Small intestine (tissue), 7 donors: ENCODE measurements at regions not wholly inside any gene's neighbourhood (a gene's known extent, or its start where the extent isn't known, plus 50 kb on each side); places are given as distances from the start of the nearest gene placed in this dataset.
"Not testable (repeated sequence)": the region's sequence is repeated elsewhere in the genome, so short reads cannot be mapped to it uniquely, and the experiment has no call there.

Experiments used
- DNase-seq, 2 donors: peaks; one replicate each; pipeline versions ENCODE4 v3.0.0 to v3.0.0-alpha.2; 2013
- FAIRE-seq: peaks from 2 replicates; lab custom pipeline; 2012; peaks lifted over from hg19 to GRCh38; lab: Jason Lieb, UNC
- H3K27ac ChIP-seq, 3 donors: one replicate each; pipeline ENCODE4 v1.5.1; 2013; ENCODE audit warnings: low read length in 2 of 3, mild to moderate bottlenecking in 2 of 3, control low read depth in 1 of 3, inconsistent platforms in 1 of 3, low read depth in 1 of 3, moderate library complexity in 1 of 3
- H3K27me3 ChIP-seq, 3 donors: one replicate each; pipeline ENCODE4 v1.6.1; 2013; ENCODE audit warnings: low read length in 3 of 3, inconsistent platforms in 1 of 3; ENCODE audit not compliant: control insufficient read depth in 3 of 3, insufficient read depth in 3 of 3
- H3K36me3 ChIP-seq, 3 donors: one replicate each; pipeline ENCODE4 v1.6.1; 2013; ENCODE audit warnings: low read length in 3 of 3, inconsistent platforms in 1 of 3, low read depth in 1 of 3, mild to moderate bottlenecking in 1 of 3, moderate library complexity in 1 of 3; ENCODE audit not compliant: control insufficient read depth in 3 of 3, insufficient read depth in 2 of 3
- H3K4me1 ChIP-seq, 3 donors: one replicate each; pipeline ENCODE4 v1.6.1; 2013; ENCODE audit warnings: low read length in 2 of 3, inconsistent platforms in 1 of 3, low read depth in 1 of 3, mild to moderate bottlenecking in 1 of 3, moderate library complexity in 1 of 3; ENCODE audit not compliant: control insufficient read depth in 3 of 3, insufficient read depth in 2 of 3
- H3K4me3 ChIP-seq, 3 donors: one replicate each; pipeline ENCODE4 v1.5.1; 2013; ENCODE audit warnings: low read length in 3 of 3, control low read depth in 1 of 3, inconsistent platforms in 1 of 3, low read depth in 1 of 3, mild to moderate bottlenecking in 1 of 3, moderate library complexity in 1 of 3
- H3K9me3 ChIP-seq, 2 donors: one replicate each; pipeline ENCODE4 v1.6.1; 2013; ENCODE audit warnings: low read depth in 1 of 2, low read length in 1 of 2; ENCODE audit not compliant: control insufficient read depth in 2 of 2, insufficient read depth in 1 of 2
- WGBS, 3 donors: extraction: QIAGEN DNeasy Blood & Tissue Kit; methylation state at CpG; one replicate each; pipeline ENCODE4 v1.1.7; 2013; 5-methylcytosine and 5-hydroxymethylcytosine counted together
- donor health status: healthy with polysubstance abuse.
- donor health status: control.
- donor health status: control.
- donor health status: Bipolar disorder and iron deficiency.
- donor health status: healthy.

DNA sequence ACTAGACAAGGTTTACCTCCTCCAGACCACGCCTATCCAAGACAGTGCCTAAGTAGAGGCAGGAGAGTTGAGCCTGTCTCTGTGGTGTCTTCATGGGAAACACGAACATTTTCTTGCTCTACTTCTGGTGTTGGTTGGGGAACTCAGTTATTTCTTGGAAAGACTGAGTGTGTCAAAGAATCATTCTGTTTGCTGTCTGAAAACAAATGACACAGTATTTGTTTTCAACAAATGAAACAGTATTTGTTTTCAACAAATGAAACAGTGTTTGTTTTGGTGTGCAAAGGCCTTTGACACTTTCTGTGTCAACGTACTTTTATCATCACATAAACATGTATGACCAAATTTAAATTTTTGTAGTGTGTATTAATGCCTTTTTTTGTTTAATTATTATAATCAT, 416.5 kb upstream of the NPAP1 start:
- FAIRE-seq, H3K4me3 ChIP-seq, H3K27me3 ChIP-seq, H3K9me3 ChIP-seq, H3K4me1 ChIP-seq, H3K27ac ChIP-seq, DNase-seq, H3K36me3 ChIP-seq: not testable (repeated sequence)
- WGBS, 3 donors = 44 to 50% (median 47%) methylated on average over 3 of the region's 3 CpGs

DNA sequence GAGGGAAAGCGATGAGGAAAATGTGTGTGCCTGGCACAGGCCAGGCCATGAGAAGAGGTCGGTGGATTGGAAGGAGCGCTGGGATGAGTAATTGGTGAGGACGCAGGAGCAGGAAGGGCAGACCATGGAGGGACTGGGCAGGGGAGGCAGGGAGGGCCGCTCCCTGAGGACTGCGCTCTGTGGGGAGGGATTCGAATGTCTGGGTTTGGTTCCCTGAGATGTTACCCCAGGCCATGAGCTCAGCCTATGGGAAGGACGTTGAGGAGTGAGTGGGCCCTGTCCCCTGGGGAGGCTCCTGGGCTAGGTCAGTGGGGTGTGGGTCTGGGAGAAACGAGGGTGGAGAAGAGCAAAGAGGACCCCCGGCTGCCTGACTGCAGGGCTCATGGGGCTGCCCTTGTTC, 415.2 kb upstream of the NPAP1 start:
- WGBS, 3 donors = 68 to 77% (median 77%) methylated on average over 8 to 10 of the region's 10 CpGs
- FAIRE-seq = not testable (repeated sequence)

DNA sequence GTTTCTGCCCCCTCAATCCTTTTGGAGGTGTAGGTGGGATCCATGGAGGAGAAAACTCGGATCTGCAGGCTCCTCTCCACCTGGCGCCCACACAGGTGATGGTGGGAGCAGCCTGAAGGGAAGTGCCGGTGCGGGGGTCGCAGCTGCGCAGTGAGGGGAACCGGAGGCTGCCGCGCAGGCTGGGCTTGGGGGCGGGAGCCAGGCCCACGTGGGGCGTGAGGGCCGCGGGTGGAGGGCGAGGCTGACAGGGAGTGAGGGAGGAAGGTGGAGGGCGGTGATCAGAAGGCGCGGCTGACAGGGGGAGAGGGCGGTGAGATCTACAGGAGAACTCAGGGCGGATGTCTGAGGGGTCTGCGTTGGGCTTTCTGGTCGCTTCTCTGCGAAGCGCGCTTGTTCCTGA, 414.7 kb upstream of the NPAP1 start:
- not testable (repeated sequence) for H3K27me3 ChIP-seq, H3K9me3 ChIP-seq, H3K27ac ChIP-seq, H3K4me1 ChIP-seq, H3K36me3 ChIP-seq, FAIRE-seq, H3K4me3 ChIP-seq, DNase-seq
- WGBS, 3 donors = 40 to 58% (median 51%) methylated on average over 11 to 16 of the region's 25 CpGs

More for the DNA sequence above, 415.2 kb upstream of the NPAP1 start:
- H3K27me3 ChIP-seq, H3K36me3 ChIP-seq, DNase-seq, H3K9me3 ChIP-seq, H3K4me1 ChIP-seq, H3K4me3 ChIP-seq, H3K27ac ChIP-seq: not testable (repeated sequence)

DNA sequence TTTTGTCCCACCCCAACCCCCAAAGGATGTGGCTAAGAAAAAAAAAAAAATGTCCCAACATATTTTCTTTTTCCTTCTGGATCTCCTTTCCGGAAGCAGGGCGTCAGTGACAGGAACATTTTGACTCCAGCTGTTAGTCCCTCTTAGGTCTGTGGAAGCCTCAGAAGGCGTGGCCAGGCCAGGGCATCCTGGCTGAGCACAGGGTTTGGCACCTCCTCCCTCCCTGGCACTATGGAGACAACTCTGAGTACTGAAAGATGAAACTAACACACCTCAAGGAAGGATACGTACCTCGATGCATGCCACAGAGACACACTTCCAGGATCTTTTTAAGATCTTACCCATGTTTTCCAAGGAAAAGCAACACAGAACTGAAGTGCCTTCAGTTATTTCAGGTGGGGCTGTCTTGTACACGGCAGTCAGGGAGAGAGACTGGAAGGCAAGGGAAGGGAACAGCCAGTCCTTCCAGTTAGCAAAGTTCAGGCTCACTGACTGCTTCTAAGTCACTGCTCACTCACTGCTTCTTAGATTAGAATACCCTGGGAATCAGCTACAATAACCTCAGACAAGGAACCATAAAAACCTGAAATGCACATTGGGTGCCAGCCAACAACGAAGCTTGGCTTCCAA, 406.9 kb upstream of the NPAP1 start:
- not testable (repeated sequence) for H3K9me3 ChIP-seq

DNA sequence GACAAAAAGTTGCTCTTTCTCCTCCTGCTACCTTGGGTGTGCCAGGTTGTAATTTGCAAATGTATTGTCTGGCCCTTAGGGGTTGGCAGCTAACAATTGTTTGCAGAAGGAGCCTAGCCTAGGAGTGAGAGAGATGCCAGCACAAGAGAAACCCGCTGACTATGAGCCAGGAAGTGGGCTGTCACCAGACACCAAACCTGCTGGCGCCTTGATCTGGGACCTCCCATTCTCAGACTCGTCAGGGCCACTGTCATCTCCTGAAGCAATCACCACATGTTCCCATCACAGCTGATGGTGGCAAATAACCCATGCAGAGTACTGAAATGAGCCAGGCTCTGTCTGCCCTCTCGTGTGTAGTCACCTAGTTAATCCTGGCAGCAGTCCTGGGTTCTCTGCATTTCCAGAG, 406.4 kb upstream of the NPAP1 start:
- Histone ChIP-seq H3K27ac (no peak overlapping the region), H3K27me3 (no peaks in the 10 kb centered on the region), H3K9me3 (peaks cover 0 to 2% of the 10 kb centered on the region in 2 donors), H3K4me3 (no peak overlapping the region), H3K4me1 (no peaks in the 10 kb centered on the region), H3K36me3 (no peaks in the 10 kb centered on the region)
- 28 to 55% (median 42%) methylated on average over 4 of the region's 4 CpGs for WGBS, 3 donors
- DNase-seq (no peak), FAIRE-seq (no peak)

More for the DNA sequence above, 406.9 kb upstream of the NPAP1 start:
- H3K27me3 ChIP-seq, DNase-seq, H3K36me3 ChIP-seq, H3K27ac ChIP-seq, H3K4me1 ChIP-seq, H3K4me3 ChIP-seq, FAIRE-seq: not testable (repeated sequence)
- 44 to 59% (median 52%) methylated on average over 7 of the region's 7 CpGs for WGBS, 3 donors

DNA sequence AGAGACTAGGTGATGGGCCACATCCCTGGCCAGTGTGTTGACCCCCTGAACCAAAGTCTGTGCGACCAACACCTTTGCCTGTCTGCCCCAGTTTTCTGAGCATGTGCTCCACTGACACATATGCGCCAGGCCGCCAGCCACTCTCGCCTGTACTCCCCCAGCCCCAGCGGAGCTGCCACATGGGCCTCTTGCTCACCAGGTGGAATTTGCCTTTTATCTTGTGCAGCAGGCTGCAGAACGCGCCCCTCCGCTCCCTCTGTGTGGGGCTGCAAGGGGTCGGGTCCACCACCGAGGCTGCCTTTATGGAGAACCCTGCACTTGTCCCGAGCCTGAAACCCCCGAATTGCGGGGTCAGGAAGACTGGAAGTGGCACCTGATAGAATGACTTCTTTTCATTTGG, 405.7 kb upstream of the NPAP1 start:
- Histone ChIP-seq H3K4me3 (no peak overlapping the region), H3K27ac (no peak overlapping the region), H3K4me1 (no peaks in the 10 kb centered on the region), H3K36me3 (no peaks in the 10 kb centered on the region), H3K27me3 (no peaks in the 10 kb centered on the region), H3K9me3 (peaks cover 0 to 2% of the 10 kb centered on the region in 2 donors)
- FAIRE-seq (no peak), DNase-seq (no peak)
- WGBS, 3 donors = 86 to 92% (median 91%) methylated on average over 13 of the region's 13 CpGs

DNA sequence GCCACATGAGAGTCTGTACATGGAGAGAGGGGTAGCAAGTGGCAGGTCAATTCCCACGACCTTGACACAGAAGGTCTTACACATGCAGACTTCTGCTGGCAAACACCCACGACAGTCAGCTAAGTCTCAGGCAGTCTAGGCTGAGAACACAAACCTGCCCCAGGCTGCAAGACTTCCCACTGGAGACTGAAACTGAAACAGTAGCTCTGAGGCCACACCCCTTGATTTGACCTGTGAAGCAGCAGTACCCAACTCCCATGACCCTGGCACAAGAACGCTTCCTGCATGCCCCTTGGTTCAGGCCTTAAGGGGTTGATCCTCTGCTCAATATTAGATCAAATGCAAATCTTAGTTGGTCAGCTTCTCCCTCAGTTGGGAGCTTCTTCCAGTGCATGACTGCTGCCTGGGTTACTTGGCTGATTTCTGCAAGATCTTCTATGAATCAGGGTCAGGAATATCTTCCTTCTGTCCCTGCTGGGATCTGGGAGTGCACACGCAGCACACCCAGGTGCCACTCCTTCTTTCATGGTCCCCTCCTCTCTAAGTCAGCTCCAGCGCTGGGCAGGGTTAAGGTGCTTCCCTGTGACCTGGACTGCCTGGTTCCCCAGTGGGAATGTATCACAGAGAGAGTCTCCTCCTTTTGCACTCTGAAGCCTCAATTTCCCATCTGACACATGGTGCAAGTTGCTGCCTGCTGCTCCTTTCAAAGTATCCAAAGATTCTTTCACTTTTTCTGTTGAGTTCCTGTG, 403.9 kb upstream of the NPAP1 start:
- not testable (repeated sequence) for FAIRE-seq, H3K4me3 ChIP-seq, H3K27ac ChIP-seq, H3K27me3 ChIP-seq, H3K4me1 ChIP-seq, H3K36me3 ChIP-seq, H3K9me3 ChIP-seq
- 35 to 53% (median 45%) methylated on average over 4 to 5 of the region's 5 CpGs for WGBS, 3 donors
- peak in 1 of 2 donors; percentile 16 for DNase-seq

DNA sequence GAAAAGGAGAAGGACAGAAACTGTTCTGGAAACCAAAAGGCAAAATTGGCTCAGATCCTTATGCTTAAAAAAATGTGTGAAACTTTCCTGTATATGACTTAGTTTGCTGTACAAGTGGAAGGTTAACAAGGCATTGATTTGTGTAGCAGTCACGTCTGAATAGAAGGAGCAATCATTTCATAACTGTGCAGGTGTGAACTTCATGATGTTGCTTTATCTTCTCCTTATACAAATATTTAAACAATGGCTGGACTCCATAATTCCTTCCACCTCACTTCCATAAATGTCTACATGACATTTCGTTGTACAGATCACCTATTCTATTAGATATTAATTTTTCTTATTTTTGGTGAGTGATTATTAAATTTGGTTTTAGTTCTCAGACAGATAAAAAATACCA, 382.7 kb upstream of the NPAP1 start:
- FAIRE-seq (no peak), DNase-seq (no peak)
- no peaks in the 10 kb centered on the region for H3K36me3 ChIP-seq
- 23 to 46% (median 29%) methylated on average over 2 of the region's 2 CpGs for WGBS, 3 donors
- H3K27me3 ChIP-seq = no peaks in the 10 kb centered on the region
- H3K27ac ChIP-seq = no peak overlapping the region
- H3K9me3 ChIP-seq = no peaks in the 10 kb centered on the region
- no peak overlapping the region for H3K4me3 ChIP-seq
- H3K4me1 ChIP-seq = no peaks in the 10 kb centered on the region
